GM13977 (cell line): ENCODE measurements at regions not wholly inside any gene's neighbourhood (a gene's known extent, or its start where the extent isn't known, plus 50 kb on each side); places are given as distances from the start of the nearest gene placed in this dataset.

Experiments used
- DNase-seq: peaks from one replicate; pipeline ENCODE4 v3.0.0; 2012; ENCODE audit warnings: low spot score
- in situ Hi-C: fragments of 300-500 bp; cut with MboI; formaldehyde crosslinking; loops from one replicate; pipeline ENCODE4 v1.12.0; 2022; ENCODE audit warnings: low sequenced_read_pairs, low pct_unique_long_range_greater_than_20kb, mixed read lengths, inconsistent platforms; ENCODE audit not compliant: unreplicated experiment
- TF ChIP-seq, protein P1 (sequence below): IDR thresholded peaks from 2 replicates; pipeline ENCODE4 v1.5.1; 2012; ENCODE audit warnings: mild to moderate bottlenecking, control low read depth; ENCODE audit not compliant: insufficient read depth; ENCODE audit errors: extremely low read depth, missing control alignments

DNA sequence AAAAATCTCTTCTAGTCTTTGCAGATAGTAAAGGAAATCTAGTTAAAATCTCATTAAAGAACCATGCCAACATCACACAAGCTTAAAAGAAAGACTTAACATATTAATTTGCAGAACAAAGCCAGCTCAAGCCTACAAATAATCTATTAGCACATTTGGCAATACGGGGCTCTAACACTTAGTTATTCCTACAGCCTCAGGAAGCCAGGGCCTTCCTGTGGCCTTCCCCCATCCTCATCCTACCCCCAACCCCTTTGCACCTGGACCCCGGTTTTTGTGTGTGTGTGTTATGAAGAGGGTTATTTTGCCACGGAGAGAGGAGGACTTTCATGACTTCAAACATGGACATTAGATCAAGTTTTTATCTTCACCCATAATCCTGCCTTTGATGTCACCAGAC lies 64.6 kb downstream of the FOXB2 start:
- TF ChIP-seq, protein P1, sequence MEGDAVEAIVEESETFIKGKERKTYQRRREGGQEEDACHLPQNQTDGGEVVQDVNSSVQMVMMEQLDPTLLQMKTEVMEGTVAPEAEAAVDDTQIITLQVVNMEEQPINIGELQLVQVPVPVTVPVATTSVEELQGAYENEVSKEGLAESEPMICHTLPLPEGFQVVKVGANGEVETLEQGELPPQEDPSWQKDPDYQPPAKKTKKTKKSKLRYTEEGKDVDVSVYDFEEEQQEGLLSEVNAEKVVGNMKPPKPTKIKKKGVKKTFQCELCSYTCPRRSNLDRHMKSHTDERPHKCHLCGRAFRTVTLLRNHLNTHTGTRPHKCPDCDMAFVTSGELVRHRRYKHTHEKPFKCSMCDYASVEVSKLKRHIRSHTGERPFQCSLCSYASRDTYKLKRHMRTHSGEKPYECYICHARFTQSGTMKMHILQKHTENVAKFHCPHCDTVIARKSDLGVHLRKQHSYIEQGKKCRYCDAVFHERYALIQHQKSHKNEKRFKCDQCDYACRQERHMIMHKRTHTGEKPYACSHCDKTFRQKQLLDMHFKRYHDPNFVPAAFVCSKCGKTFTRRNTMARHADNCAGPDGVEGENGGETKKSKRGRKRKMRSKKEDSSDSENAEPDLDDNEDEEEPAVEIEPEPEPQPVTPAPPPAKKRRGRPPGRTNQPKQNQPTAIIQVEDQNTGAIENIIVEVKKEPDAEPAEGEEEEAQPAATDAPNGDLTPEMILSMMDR, result no peak
- in situ Hi-C loops, result no loop called here
- DNase-seq, result no peak

DNA sequence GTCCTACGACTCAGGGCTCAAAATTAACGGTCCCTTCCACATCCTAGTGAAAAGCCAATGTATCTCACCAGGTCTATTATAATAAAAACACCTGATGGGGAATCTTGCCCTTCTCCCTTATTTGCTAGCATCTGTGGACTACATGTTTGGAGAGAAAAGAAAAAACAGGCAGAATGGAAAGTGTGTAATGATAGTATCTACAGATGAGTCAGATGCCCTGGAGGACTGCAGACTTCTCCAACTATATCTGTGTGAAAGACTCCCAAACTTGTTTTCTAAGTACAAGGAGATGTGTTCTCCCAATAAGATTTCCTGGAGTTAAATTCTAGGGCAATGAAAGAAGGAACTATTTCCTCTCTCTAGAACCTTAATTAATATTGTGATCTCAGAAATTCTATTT lies 66.0 kb downstream of the FOXB2 start:
- TF ChIP-seq, protein P1, result no peak

DNA sequence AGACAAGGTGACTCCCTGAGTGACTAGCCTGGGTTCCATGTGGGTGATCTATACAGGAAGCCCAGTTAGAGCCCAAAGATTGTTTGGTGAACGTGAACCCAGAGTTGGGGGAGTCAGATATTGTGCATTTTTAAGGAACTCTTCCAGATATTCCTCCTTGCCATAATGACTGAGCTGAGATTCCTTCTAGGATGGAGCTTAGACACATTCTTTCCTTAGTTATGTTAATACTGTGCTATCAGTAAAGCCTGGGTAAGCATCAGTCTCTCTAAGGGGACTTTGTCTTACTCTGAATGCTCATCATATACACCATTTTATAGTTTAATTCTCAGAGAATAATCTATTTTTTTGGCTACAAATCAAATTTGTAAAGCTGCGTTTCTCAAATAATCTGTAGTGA lies 68.1 kb downstream of the FOXB2 start:
- DNase-seq, result no peak
- in situ Hi-C loops, result no loop called here
- TF ChIP-seq, protein P1, result no peak

More for the DNA sequence above, 66.0 kb downstream of the FOXB2 start:
- no peak for DNase-seq
- in situ Hi-C loops, result no loop called here

DNA sequence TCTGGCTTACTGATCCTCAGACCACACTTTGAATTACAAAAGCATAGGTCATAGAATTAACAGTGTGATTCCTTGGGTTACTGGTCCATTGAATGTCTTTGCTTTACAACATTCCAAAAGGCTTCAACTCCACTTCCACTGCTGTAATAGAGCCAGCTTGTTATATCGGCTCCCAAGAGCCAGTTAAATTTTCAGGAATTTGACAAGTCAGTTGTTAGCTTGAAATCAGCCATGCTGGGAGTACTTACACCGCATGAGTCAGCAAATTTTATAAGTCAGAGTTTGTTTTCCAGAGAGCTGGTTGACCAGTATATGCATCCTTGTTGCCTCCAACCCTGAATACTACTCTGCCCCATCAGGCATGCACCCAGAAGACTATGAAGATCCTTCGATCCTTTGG lies 73.1 kb downstream of the FOXB2 start:
- in situ Hi-C loops, result no loop called here
- TF ChIP-seq, protein P1, result no peak
- no peak for DNase-seq

DNA sequence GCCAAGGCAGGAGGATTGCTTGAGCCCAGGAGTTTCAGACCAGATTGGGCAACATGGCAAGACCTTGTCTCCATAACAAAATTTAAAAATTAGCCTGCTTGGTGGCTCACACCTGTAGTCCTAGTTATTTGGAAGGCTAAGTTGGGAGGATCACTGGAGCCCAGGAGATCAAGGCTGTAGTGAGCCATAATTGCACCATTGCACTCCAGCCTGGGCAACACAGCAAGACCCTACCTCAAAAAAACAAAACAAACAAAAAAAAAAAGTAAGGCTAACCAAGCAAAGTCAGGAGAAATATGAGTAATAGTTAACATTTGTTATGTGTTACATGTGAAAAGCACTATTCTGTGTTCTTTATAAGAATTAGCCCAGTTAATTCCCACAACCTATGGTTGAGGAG lies 74.7 kb downstream of the FOXB2 start:
- TF ChIP-seq, protein P1, result no peak
- in situ Hi-C loops, result no loop called here
- DNase-seq, result no peak

DNA sequence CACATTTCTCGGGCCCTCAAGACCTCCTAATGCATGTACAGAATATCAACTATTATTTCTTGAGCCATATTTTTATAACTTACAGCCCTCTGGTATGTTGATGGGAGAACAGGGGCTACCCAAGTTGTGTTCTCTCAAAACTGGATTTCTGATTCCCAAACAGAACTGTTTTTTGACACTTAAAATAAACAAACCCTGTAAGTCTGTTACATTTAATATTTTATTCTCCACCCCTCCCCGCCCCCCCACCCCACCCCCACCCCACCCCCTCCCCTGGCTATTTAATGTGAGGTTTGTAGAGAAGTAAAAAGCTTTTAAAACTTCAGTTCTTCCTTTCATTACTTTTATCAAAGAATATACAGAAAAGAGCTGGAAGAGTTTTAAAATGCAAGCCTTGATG lies 77.9 kb downstream of the FOXB2 start:
- DNase-seq, result no peak
- TF ChIP-seq, protein P1, result no peak
- in situ Hi-C loops, result no loop called here

DNA sequence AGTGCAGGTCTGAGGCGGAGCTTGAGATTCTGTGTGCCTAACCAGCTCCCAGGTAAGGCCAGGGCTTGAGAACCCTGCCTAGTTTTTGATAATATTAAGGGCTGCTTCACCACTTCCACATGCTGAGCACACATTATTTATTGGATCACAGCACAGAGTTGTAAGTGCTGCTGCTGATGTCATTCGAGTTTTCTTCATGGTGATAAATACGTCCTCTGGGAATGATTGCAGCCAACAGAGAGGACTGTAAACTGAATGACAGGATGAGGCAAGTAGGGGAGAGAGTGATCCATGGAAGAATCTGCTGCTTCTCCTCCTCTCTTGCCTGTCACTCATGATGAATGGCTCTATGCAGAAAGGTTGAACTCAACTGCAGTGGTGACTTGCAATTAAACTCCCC lies 77.9 kb upstream of the VPS13A start:
- DNase-seq, result no peak
- in situ Hi-C loops, result no loop called here
- TF ChIP-seq, protein P1, result no peak
